ENCODE measurements at regions not wholly inside any gene's neighbourhood (a gene's known extent, or its start where the extent isn't known, plus 50 kb on each side); places are given as distances from the start of the nearest gene placed in this dataset.

DNA sequence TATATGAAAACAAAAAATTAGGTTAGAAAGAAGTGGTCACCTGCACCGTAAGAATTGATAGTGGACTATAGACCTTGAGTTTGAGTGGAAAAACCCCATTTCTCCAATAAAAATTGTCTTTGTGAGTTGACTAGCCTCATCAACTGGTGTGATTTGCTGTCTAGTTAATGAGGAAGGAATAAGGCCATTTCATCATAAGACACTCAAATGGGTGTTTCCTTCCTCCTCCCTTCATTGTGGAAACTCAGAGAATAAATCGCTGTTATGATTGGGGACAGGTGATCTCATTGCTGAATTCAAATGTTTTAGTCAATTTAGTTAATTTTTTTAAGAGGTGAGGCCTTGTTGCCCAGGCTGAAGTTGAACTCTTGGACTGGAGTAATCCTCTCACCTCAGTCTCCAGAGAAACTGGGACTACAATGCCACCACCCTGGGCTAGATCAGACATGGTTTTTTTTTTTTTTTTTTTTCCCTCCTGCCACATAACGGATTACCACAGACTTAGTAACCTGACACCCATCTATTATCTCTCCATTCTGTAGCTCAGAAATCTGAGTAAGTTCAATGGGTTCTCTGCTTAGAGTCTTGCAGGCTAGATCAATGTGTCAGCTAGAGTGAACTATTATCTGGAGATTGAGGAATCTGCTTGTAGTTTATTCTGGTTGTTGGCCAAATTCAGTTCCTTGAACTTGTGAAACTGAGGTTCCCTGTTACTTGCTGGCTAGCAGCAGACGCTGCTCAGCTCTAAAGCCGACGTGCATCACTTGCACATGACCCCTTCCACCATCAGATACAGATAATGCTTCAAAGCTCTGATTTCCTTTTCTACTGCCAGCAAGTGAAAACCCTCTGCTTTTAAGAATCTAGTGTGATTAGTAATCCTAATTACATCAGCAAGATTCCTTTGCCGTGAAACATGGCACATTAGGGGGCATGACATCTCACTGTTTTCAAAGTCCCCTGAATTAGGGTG, 663.8 kb upstream of the CDH9 start:
- peak in 3 of 8 experiments; percentile 26 to 74 (median 35) for ATAC-seq (replicated peaks in 6 of 8)
- Histone ChIP-seq H3K4me1 (replicated peaks in 1 of 2) (no peaks in the 10 kb centered on the region), H3K4me3 (no peak overlapping the region), H3K27ac (no peak overlapping the region)
- in situ Hi-C loops (cut with MboI; ENCODE audit: low pct_unique_long_range_greater_than_20kb in 2 of 9, low sequenced_read_pairs in 9 of 9, unreplicated experiment in 9 of 9), result no loop called here
- WGBS, 10 experiments, result 10 to 100% (median 72%) methylated on average over 1 to 7 of the region's 7 CpGs

DNA sequence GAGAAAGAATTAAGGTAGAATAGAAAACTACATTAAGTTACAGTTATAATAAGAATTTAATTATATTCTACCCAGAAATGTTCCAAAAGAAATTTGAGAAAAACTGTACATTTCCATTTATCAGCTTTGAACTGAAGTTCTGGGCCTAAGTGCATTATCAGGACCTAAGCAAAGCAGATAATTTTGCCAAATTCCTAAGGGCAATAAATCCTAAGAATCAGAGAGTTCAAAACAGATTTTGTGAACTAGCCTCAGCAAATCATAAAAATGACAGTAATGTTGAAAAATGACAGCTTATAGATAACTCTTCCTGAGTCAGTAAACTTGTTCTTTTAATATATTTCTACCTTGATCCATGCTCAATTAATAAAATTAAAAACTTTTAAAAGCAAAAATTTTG, 662.1 kb upstream of the CDH9 start:
- no peaks in the 10 kb centered on the region for H3K4me1 ChIP-seq (replicated peaks in 1 of 2)
- in situ Hi-C loops (cut with MboI; ENCODE audit: low pct_unique_long_range_greater_than_20kb in 2 of 9, low sequenced_read_pairs in 9 of 9, unreplicated experiment in 9 of 9), result no loop called here
- no peak overlapping the region for H3K27ac ChIP-seq
- no peak for ATAC-seq (replicated peaks in 6 of 8)
- no peak overlapping the region for H3K4me3 ChIP-seq

DNA sequence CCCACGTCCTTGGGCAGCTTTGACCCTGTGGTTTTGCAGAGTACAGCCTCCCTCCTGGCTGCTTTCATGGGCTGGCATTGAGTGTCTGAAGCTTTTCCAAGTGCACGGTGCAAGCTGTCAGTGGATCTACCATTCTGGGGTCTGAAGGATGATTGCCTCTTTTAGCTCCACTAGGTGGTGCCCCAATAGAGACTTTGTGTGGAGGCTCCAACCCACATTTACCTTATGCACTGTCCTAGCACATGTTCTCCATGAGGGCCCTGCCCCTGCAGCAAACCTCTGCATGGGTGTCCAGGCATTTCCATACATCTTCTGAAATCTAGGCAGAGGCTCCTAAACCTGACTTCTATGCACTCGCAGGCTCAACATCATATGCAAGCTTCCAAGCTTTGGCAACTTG, 644.2 kb upstream of the CDH9 start:
- Histone ChIP-seq H3K27ac (no peak overlapping the region), H3K4me1 (replicated peaks in 1 of 2) (no peaks in the 10 kb centered on the region), H3K4me3 (no peak overlapping the region)
- peak in 1 of 8 experiments; percentile 82 for ATAC-seq (replicated peaks in 6 of 8)
- in situ Hi-C loops (cut with MboI; ENCODE audit: low pct_unique_long_range_greater_than_20kb in 2 of 9, low sequenced_read_pairs in 9 of 9, unreplicated experiment in 9 of 9), result no loop called here
- 14 to 93% (median 83%) methylated on average over 1 to 3 of the region's 3 CpGs; no CpG with 5 or more reads in 3 of the 10 experiments for WGBS, 10 experiments

DNA sequence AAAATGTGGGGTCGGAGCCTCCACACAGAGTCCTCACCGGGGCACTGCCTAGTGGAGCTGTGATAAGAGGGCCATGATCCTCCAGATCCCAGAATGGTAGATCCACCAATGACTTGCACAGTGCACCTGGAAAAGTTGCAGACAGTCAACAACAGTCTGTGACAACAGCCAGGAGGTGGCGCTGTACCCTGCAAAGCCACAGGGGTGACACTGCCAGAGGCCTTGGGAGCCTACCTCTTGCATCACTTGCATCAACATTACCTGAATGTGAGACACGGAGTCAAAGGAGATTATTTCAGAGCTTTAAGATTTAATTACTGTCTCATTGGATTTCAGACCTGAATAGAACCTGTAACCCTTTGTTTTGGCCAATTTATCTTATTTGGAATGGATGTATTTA, 614.1 kb upstream of the CDH9 start:
- H3K4me1 ChIP-seq (replicated peaks in 1 of 2), result no peaks in the 10 kb centered on the region
- H3K27ac ChIP-seq, result no peak overlapping the region
- 0 to 100% (median 44%) methylated on average over 1 to 2 of the region's 4 CpGs; no CpG with 5 or more reads in 4 of the 10 experiments for WGBS, 10 experiments
- in situ Hi-C loops (cut with MboI; ENCODE audit: low pct_unique_long_range_greater_than_20kb in 2 of 9, low sequenced_read_pairs in 9 of 9, unreplicated experiment in 9 of 9), result no loop called here
- H3K4me3 ChIP-seq, result no peak overlapping the region
- no peak for ATAC-seq (replicated peaks in 6 of 8)

DNA sequence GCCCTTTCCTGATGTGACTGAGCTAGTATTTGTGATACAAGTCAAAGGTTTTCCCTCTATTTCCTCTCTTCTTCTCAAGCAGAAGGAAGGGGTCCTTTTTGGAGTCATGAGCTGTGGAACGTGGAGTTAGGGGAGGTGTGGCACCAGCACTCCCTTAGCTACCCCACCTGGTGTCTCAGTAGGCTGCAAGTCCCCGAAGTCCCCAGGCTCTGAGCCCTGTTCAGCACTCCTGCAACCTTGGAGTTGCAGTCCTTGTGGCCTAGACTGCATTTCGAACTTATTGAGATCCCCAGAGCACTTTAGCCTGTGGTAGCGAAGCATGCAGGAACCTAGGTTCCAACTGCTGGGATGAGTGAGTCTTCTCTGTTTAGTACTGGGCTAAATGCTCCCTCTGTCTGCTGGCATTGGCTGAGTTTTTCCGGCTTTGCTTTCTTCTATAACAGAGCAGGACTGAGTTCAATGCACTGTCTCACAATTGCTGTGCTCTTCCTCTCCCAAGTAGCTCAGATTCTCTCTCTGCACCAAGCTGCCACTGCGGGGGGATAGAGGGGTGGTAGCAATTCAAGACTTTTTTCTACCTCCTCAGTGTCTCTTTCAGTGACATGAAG, 600.7 kb upstream of the CDH9 start:
- H3K4me1 ChIP-seq (replicated peaks in 1 of 2), result no peaks in the 10 kb centered on the region
- peak in 1 of 8 experiments; percentile 47 for ATAC-seq (replicated peaks in 6 of 8)
- no peak overlapping the region for H3K4me3 ChIP-seq
- no peak overlapping the region for H3K27ac ChIP-seq
- WGBS, 10 experiments, result 5 to 100% (median 42%) methylated on average over 1 to 4 of the region's 6 CpGs; no CpG with 5 or more reads in 2 of the 10 experiments
- in situ Hi-C loops (cut with MboI; ENCODE audit: low pct_unique_long_range_greater_than_20kb in 2 of 9, low sequenced_read_pairs in 9 of 9, unreplicated experiment in 9 of 9), result no loop called here

DNA sequence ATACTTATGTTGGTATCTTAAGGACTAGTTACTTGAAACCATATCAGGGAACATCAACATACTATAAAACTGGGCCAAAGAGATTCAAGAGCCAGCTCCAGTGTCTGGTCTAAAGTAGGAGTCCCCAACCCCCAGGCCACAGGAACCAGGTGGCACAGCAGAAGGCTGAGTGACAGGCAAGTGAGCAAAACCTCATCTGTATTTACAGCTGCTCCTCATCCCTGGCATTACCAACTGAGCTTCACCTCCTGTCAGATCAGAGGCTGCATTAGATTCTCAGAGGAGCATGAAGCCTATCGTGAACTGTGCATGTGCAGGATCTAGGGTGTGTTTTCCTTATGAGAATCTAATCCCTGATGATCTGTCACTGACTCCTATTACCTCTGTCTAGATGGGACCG, 581.6 kb upstream of the CDH9 start:
- 0 to 100% (median 75%) methylated on average over 1 to 2 of the region's 2 CpGs; no CpG with 5 or more reads in 4 of the 10 experiments for WGBS, 10 experiments
- Histone ChIP-seq H3K27ac (no peak overlapping the region), H3K4me1 (replicated peaks in 1 of 2) (no peaks in the 10 kb centered on the region), H3K4me3 (no peak overlapping the region)
- in situ Hi-C loops (cut with MboI; ENCODE audit: low pct_unique_long_range_greater_than_20kb in 2 of 9, low sequenced_read_pairs in 9 of 9, unreplicated experiment in 9 of 9), result no loop called here
- no peak for ATAC-seq (replicated peaks in 6 of 8)

DNA sequence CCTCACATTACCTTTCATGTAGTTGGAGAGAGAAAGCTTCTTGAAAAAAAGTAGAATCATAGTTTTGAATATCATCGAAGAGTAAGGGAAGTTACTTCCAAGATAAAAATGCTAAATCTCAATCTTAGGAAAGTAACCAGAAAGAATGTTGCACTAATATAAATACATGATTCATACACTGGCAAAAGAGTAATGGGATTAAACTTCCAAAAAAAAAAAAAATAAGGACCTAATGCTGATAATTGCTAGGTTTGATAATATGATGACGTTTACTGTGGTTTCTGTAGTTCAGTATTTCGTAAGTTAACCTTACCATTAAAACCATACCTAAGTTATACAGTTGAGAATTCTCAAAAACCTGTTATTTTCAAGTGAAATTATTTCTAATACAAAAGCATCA, 573.8 kb upstream of the CDH9 start:
- WGBS, 10 experiments, result 4 to 100% (median 69%) methylated on average over 1 to 3 of the region's 3 CpGs
- H3K4me3 ChIP-seq, result no peak overlapping the region
- H3K4me1 ChIP-seq (replicated peaks in 1 of 2), result no peaks in the 10 kb centered on the region
- ATAC-seq (replicated peaks in 6 of 8), result no peak
- in situ Hi-C loops (cut with MboI; ENCODE audit: low pct_unique_long_range_greater_than_20kb in 2 of 9, low sequenced_read_pairs in 9 of 9, unreplicated experiment in 9 of 9), result no loop called here
- no peak overlapping the region for H3K27ac ChIP-seq

DNA sequence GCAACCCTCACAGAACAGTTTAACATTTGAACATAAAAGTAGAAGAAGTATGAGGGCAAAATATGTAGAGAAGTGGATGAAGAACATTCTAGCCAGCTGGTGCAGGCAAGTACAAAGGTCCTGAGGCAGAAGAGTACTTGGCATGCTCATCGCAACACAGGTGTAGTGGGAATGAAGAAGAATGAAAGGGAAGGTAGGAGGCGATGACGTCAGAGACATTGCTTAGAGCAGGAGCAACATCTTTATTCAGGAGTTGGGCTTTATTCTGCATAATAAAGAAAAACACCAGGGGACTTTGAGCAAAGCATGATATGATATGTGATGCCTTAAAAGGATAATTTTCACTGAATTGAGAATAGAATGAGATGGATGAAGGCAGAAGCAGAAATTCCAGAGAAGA, 570.6 kb upstream of the CDH9 start:
- Histone ChIP-seq H3K4me3 (no peak overlapping the region), H3K4me1 (replicated peaks in 1 of 2) (no peaks in the 10 kb centered on the region), H3K27ac (no peak overlapping the region)
- in situ Hi-C loops (cut with MboI; ENCODE audit: low pct_unique_long_range_greater_than_20kb in 2 of 9, low sequenced_read_pairs in 9 of 9, unreplicated experiment in 9 of 9), result no loop called here
- 5 to 100% (median 83%) methylated on average over 1 to 3 of the region's 3 CpGs; no CpG with 5 or more reads in 1 of the 10 experiments for WGBS, 10 experiments
- ATAC-seq (replicated peaks in 6 of 8), result no peak

DNA sequence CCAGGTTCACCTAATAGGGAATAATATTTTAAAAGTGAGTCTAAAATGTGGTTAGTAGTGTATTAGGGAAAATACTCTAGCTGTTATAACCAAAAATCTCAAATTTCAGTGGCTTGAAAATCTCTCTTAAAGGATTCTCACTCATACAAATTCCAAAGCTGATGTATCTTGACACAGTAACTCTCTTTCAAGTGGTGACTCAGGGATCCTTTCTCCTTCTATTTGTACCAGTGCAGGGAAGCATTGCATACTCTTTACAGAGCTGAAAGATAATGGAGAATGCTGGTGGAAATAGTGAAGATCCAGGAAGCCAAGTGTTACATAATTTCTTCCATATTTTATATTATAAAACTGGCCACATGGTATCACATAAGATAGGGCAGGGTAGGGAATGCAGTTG, 560.2 kb upstream of the CDH9 start:
- no peak overlapping the region for H3K4me3 ChIP-seq
- H3K27ac ChIP-seq, result no peak overlapping the region
- in situ Hi-C loops (cut with MboI; ENCODE audit: low pct_unique_long_range_greater_than_20kb in 2 of 9, low sequenced_read_pairs in 9 of 9, unreplicated experiment in 9 of 9), result no loop called here
- ATAC-seq (replicated peaks in 6 of 8), result peak in 2 of 8 experiments; percentile 38 to 41
- H3K4me1 ChIP-seq (replicated peaks in 1 of 2), result no peaks in the 10 kb centered on the region

DNA sequence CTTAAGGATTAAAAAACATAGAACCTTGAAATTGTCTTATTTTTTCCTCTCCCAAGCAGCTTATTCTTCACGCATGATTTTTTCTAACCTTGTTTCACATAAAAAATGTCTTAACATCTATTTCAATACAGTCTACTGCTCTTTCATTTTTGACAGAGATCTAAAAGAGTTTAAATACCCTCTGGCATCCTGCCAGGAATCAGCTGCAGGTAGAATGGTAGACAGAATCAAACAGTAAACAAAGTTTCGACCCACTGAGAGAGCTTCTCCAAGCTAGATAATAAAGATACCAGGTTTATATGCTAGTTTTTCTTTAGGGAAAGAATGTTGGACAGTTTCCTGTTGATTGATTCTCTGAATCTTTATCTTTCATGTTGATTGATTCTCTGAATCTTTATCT, 555.8 kb upstream of the CDH9 start:
- no peak for ATAC-seq (replicated peaks in 6 of 8)
- Histone ChIP-seq H3K27ac (no peak overlapping the region), H3K4me1 (replicated peaks in 1 of 2) (no peaks in the 10 kb centered on the region), H3K4me3 (no peak overlapping the region)
- 25 to 93% (median 75%) methylated on average over 1 to 2 of the region's 2 CpGs; no CpG with 5 or more reads in 1 of the 10 experiments for WGBS, 10 experiments
- in situ Hi-C loops (cut with MboI; ENCODE audit: low pct_unique_long_range_greater_than_20kb in 2 of 9, low sequenced_read_pairs in 9 of 9, unreplicated experiment in 9 of 9), result no loop called here

DNA sequence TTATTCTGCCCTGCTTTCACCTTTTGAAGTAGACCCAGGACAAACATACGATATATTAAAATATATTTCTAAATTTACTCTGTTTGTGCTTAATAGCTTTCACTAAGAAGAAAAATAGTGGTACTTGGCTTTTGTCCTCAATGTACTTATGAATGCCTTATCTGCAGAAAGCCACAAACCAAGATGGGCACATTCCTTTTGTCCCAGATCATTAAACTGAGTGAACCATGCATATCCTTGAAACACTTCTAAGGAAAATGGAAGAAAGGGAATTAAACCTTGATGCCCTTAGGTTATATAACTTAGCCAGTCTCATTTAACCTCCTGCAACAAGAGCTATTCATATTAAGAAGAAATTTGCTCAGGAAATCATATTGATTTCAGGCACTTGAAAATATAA, 553.8 kb upstream of the CDH9 start:
- no peaks in the 10 kb centered on the region for H3K4me1 ChIP-seq (replicated peaks in 1 of 2)
- no peak overlapping the region for H3K27ac ChIP-seq
- ATAC-seq (replicated peaks in 6 of 8), result no peak
- 0 to 100% (median 44%) methylated on average over 1 of the region's 1 CpG; no CpG with 5 or more reads in 2 of the 10 experiments for WGBS, 10 experiments
- in situ Hi-C loops (cut with MboI; ENCODE audit: low pct_unique_long_range_greater_than_20kb in 2 of 9, low sequenced_read_pairs in 9 of 9, unreplicated experiment in 9 of 9), result no loop called here
- H3K4me3 ChIP-seq, result no peak overlapping the region

DNA sequence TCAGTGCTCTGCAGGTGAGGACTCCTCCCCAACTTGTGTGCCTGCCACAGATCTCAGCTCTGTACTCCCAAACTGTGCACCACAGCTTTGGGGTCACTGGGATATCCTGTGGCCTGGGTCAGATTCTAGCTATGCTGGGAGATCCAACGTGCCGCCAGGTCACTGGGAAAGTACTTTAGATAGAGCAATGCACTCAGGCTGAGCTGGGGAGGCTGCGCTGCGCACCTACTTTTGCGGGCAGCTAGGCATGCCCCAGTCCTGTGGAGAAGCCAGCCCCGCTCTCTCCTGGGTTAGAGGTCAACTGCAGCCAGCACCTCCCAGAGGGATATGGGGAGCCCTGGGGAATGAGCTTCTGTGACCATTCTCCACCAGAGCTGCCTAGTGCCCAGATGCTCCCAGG, 552.1 kb upstream of the CDH9 start:
- WGBS, 10 experiments, result 56 to 100% (median 100%) methylated on average over 2 to 6 of the region's 6 CpGs; no CpG with 5 or more reads in 7 of the 10 experiments
- no peak for ATAC-seq (replicated peaks in 6 of 8)
- in situ Hi-C loops (cut with MboI; ENCODE audit: low pct_unique_long_range_greater_than_20kb in 2 of 9, low sequenced_read_pairs in 9 of 9, unreplicated experiment in 9 of 9), result no loop called here
- Histone ChIP-seq H3K4me3 (no peak overlapping the region), H3K27ac (no peak overlapping the region), H3K4me1 (replicated peaks in 1 of 2) (no peaks in the 10 kb centered on the region)

DNA sequence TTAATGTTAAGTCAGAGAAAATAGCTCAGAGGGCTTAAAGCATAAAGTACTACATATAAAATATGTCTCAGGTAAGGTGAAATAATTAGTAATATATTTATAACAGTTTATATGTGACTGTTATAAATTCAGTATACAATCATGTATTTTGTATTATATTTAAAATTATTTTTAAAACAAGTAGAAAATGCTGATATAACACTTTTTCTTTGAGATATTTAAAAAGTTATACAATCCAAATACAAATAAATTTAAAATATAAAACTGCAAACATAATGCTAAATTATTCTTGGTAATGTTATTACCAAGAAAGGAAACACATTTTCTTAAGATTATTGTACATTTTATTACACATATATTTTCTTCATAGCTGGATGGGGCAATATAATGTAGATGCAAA, 539.9 kb upstream of the CDH9 start:
- H3K4me1 ChIP-seq (replicated peaks in 1 of 2), result no peaks in the 10 kb centered on the region
- no peak overlapping the region for H3K4me3 ChIP-seq
- no peak overlapping the region for H3K27ac ChIP-seq
- in situ Hi-C loops (cut with MboI; ENCODE audit: low pct_unique_long_range_greater_than_20kb in 2 of 9, low sequenced_read_pairs in 9 of 9, unreplicated experiment in 9 of 9), result no loop called here
- no peak for ATAC-seq (replicated peaks in 6 of 8)

DNA sequence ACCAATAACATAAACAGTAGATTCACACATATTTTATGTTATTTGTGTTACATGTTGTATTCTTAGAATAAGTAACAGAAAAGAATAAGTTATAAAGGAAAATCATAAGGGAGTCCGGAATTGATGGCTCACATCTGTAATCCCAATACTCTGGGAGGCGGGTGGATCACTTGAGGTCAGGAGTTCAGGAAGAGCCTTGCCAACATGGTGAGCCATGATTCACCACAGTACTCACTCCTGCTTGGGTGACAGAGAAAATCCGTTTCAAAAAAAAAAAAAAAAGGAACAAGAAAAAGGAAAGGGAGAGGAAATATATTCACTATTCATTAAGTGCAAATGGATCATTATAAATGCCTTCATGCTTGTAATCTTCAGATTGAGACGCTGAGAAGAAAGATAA, 533.3 kb upstream of the CDH9 start:
- no peak overlapping the region for H3K27ac ChIP-seq
- peak in 1 of 8 experiments; percentile 59 for ATAC-seq (replicated peaks in 6 of 8)
- 12 to 100% (median 82%) methylated on average over 1 to 3 of the region's 4 CpGs; no CpG with 5 or more reads in 2 of the 10 experiments for WGBS, 10 experiments
- in situ Hi-C loops (cut with MboI; ENCODE audit: low pct_unique_long_range_greater_than_20kb in 2 of 9, low sequenced_read_pairs in 9 of 9, unreplicated experiment in 9 of 9), result no loop called here
- no peak overlapping the region for H3K4me3 ChIP-seq
- no peaks in the 10 kb centered on the region for H3K4me1 ChIP-seq (replicated peaks in 1 of 2)
